NCI-H187 treated with DMSO at 0.1 percent for 48 hours (cell line): ENCODE measurements at regions not wholly inside any gene's neighbourhood (a gene's known extent, or its start where the extent isn't known, plus 50 kb on each side); places are given as distances from the start of the nearest gene placed in this dataset.

Experiments used
- DNase-seq: peaks from one replicate; lab custom pipeline; 2025; lab: John Stamatoyannopoulos, UW

DNA sequence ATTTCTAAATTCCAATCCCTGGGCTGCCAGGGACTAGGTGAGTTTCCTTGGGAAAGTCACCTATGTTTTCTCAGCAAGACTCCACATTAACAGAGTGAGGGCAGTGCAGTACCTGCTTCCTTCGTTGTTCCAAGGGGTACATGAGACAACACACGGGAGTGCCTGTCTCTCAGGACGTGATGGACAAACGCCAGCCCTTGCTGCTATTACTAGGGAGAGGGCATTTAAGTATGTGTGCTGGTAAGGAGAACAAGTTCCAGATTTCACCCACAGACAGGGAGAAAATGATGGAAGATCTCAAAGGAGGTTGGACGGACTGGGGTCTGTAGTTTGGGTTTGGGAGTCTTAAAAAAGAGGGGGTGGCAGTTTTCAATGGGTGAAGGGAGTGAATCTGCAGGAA, 195.7 kb downstream of the HERPUD2 start:
- no peak for DNase-seq

DNA sequence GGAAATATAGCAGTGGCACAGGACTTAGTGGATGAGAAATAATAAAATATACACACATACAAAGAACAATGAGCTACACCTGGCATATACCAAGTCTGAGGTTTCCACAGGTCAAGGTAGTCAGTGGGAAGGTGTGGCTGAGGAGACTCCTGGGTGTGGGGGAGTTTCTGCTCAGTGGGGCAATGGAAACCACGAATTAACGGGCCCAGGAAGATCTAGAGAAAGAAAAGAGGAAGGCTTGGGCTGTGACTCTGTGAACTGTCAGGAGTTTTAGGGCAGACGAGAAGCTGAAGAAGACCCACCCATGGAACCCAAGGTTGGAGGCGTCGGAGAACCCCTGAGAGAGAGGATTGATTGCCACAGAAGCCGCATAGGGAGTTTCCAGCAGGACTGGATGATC, 196.5 kb downstream of the HERPUD2 start:
- DNase-seq: no peak

- DNase-seq: no peak
Observed at GRCh38 chr7:35495844-35496243, 199.1 kb downstream of the HERPUD2 start.

DNA sequence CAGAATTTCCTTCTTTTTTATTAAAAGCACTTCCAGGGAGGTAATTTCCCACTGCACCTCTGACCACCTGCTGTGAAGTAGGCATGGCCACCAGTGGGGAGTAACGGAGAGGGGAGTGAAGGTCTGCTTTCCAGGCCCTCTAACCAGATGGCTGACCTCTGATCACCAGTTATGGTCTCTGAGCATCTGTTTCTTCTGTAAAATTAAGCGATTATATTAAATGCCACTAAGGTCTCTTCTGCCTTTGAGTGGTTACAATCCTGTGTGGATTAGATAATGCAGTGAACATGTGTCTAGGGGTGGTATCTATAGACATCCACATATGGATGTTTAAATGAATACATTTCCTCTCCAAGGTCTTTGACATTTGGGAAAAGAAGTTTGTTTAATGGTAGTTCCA, 199.6 kb downstream of the HERPUD2 start:
- DNase-seq: no peak

GRCh38 chr7:35494407-35494806, 200.5 kb downstream of the HERPUD2 start:
- no peak for DNase-seq

GRCh38 chr7:35492451-35493175, 202.3 kb downstream of the HERPUD2 start:
- DNase-seq: no peak

DNA sequence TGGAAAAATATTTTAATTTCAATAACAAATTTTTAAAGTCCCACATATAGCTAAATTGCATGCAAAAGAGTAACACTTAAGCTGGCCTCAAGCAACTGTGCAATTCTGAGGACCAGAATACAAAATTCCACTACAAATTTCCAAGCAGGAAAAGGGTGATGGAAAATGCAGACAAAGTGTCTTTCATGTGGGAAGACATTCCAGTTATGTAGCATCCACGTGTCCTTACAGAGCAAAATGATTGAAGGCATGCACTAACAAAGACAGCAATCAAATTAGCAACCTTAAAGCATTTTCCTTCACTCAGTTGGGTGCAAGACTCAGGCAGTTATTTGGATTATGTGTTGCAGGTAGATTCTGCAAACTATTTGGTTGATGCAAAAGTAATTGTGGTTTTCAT, 203.7 kb downstream of the HERPUD2 start:
- DNase-seq: no peak

DNA sequence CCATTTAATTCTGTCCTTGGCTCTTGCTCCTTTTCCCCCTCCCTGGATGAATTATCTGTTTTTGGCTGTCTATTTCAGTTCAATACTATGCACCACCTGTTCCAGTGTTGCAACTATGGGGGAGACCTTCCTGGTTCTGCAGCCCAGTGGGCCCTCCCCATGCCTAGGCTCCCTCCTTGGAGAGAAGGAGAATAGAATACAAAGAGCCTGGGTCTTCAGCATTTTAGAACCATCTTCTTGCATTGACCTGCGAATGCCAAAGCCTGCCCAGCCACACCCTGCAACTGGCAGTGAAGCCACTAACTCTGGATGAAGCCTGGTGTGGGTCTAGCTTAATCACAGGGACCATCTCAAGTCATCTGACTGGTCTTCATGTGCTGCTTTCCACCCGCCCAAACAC, 207.1 kb downstream of the HERPUD2 start:
- no peak for DNase-seq

- no peak for DNase-seq
Observed at GRCh38 chr7:35487402-35487801, 207.5 kb downstream of the HERPUD2 start.

GRCh38 chr7:35485436-35485835, 209.5 kb downstream of the HERPUD2 start:
- no peak for DNase-seq

DNA sequence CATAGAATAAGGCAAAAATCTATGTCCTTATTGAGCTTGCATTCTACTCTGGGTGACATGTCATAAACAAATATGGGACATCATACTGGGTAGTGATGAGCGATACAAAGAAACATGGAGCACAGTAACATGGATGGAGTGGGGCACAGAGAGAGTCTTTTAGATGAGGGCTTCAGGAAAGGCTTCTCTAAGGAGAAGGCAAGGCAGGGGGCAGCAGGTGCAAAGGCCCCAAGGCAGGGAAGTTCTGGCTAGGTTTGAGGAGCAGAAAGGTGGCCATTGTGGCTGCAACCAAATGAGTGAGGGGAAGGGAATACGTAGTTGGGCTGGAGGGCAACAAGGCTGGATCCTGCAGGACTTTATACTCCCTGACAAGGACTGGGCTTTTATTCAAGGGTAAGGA, 211.4 kb downstream of the HERPUD2 start:
- no peak for DNase-seq

- no peak for DNase-seq
Observed at GRCh38 chr7:35482231-35482630, 212.7 kb downstream of the HERPUD2 start.

DNA sequence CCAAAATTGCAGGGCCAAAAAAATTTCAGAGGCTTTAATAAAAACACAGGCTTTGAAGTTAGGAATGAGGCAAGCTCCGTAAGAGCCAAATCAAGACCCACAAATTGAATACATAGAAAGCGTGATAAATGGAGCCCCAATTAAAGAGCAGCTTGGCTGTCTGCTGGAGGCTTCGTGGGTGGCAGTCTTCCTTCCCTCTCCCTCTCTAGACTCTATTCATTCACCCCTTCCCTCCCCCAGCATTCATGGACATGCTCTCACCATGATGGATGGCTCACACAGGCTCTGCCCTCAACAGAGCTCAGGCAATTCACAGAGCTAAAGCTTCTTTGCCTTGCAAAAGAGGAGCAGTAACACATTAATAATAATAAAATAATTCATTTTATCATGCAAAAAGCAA, 214.1 kb downstream of the HERPUD2 start:
- DNase-seq: no peak

GRCh38 chr7:35477609-35478008, 217.3 kb downstream of the HERPUD2 start:
- DNase-seq: no peak

- DNase-seq: no peak
Observed at GRCh38 chr7:35474100-35474499, 220.2 kb upstream of the TBX20 start.

- DNase-seq: no peak
Observed at GRCh38 chr7:35468606-35469005, 214.7 kb upstream of the TBX20 start.

DNA sequence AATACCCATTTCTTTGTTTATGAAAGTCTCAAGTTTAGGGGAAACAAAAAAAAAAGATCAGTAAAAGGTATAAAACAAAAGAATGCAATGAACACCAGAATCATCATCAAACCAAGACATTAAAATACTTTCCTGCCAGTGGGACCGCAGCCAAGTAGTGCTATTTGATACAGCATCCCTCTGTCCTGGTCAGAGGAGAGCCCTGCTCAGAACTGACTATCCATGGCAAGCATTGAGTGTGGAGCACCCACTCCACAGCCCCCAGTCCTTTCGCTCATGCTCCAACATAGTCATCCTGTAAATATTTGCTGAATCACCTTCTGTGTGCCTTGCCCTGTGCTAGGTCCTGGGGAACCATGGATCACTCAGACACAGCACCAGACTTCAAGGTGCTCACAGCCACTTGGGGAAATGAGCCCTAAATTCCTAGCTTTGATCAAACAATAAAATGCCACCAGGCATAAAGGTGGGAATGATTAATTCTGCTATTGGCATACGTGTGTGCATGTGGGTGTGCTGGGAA, 213.6 kb upstream of the TBX20 start:
- DNase-seq: no peak

DNA sequence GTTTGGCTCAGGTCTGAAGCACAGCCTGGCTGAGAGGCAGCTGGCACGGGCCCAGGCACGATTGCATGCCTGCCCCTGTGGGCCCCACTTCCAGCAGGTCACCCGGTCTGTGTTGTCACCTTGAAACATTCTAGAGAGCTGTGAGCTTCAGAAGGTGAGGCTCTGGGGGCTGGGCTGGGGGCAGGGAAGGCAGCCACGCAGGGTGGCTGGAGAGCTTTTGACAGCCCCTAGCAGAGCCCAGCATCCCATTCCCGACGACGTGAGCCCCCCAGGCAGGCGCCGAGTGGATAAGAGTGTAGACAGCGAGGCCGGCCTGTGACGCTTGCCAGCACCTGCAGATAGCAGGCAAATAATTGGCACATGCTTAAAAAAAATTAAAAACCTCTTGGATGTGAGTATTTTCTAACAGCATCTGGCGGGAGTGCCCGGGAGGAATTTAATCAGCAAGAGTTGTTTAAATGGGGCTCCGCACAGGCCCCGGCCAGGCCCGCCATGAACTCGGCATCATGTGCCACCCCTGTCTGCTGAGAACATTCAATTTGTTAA, 212.0 kb upstream of the TBX20 start:
- no peak for DNase-seq

- DNase-seq: no peak
Observed at GRCh38 chr7:35463751-35464150, 209.9 kb upstream of the TBX20 start.

DNA sequence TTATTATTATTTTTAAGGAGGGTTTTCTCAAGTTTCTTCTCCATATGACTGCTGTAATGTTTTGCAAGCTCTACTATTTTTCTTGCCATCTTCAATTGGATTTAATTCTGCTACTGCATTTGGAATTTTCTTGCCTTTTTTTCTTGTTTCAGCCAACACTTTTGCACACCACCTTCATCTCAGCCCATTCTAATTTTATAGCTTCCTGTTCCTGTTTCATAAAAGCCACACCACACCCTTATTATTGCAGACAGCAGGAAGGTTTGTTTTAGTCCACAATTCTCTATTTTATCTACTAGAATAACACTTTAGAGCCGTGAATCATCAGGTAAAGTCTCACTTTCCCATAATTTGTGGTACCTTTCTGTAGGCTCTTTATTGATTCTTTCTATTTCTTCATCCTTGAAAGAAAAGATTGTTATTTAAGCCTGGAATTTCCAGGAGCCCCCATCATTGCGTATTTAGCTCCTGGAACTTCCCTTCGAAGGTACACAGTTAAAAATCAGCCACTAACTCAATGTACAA, 209.3 kb upstream of the TBX20 start:
- DNase-seq: no peak

GRCh38 chr7:35454575-35455385, 200.9 kb upstream of the TBX20 start:
- no peak for DNase-seq

DNA sequence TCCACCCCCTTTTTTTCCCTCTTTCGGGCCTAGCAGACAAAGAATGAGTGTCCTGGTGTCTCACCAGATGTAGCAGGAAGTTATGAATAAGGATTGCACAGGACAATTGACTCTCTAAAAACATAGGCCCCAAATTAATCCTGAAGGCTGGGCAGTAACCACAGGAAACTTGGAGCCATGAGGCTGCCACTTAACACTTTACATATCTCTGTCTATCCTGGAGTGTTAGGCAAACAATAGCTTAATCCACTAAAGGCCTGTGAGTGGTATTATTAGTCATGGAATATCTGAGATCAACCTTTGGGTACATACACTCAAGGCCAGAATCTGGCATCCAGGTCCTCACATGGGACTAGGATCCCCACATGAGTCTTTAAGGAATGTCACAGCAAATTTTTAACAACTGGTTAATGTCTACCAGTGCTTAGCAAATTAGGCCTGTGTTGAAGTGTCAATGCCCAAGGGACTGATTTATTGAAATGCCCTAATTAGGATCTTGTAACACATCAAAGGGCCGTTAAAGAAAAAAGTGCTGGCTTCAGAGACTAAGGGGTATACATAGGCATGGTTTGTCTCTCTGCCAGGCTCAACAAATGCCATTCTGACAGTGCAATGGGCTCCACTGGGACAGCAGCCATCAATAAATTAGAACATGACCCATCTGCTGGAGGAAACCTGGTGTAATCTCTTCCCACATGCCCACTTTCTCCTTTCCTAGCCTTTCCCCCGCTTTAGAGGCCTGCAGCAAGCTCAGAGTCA, 196.7 kb upstream of the TBX20 start:
- no peak for DNase-seq
